Heart left ventricle (tissue), 16 donors: ENCODE measurements at regions not wholly inside any gene's neighbourhood (a gene's known extent, or its start where the extent isn't known, plus 50 kb on each side); places are given as distances from the start of the nearest gene placed in this dataset.
"Not testable (repeated sequence)": the region's sequence is repeated elsewhere in the genome, so short reads cannot be mapped to it uniquely, and the experiment has no call there.

Experiments used
- ATAC-seq, 4 donors: fragments of 200-7000 bp; cut with Tn5 transposase; one replicate each; pipeline ENCODE4 v1.9.1; 2020 to 2022; ENCODE audit warnings: moderate library complexity in 4 of 4, mild to moderate bottlenecking in 3 of 4, moderate number of reproducible peaks in 1 of 4
- DNase-seq, 5 donors: peaks; one replicate each; pipeline ENCODE4 v3.0.0-alpha.2; 2020
- H3K27ac ChIP-seq, 12 donors: fragments of 200-600 bp; sonication (generic) in 4 of 12; one replicate each; pipeline versions ENCODE4 v1.5.0 to v1.8.0; 2016 to 2022; ENCODE audit warnings: mild to moderate bottlenecking in 2 of 12
- H3K27me3 ChIP-seq, 9 donors: fragments of 200-600 bp; sonication (generic) in 2 of 9; one replicate each; pipeline versions ENCODE4 v1.5.1 to v1.8.0; 2016 to 2022; ENCODE audit warnings: mild to moderate bottlenecking in 3 of 9
- H3K36me3 ChIP-seq, 9 donors: fragments of 200-600 bp; sonication (generic) in 2 of 9; one replicate each; pipeline versions ENCODE4 v1.5.0 to v1.8.0; 2018 to 2022; ENCODE audit warnings: mild to moderate bottlenecking in 2 of 9
- H3K4me1 ChIP-seq, 12 donors: fragments of 200-600 bp; sonication (generic) in 4 of 12; one replicate each; pipeline versions ENCODE4 v1.5.0 to v1.8.0; 2016 to 2022; ENCODE audit warnings: mild to moderate bottlenecking in 3 of 12
- H3K4me3 ChIP-seq, 12 donors: fragments of 200-600 bp; sonication (generic) in 4 of 12; one replicate each; pipeline versions ENCODE4 v1.5.0 to v1.8.0; 2017 to 2022; ENCODE audit warnings: mild to moderate bottlenecking in 9 of 12, moderate library complexity in 4 of 12
- H3K9me3 ChIP-seq, 12 donors: fragments of 200-600 bp; sonication (generic) in 4 of 12; one replicate each; pipeline versions ENCODE4 v1.5.0 to v1.8.0; 2016 to 2022; ENCODE audit warnings: mild to moderate bottlenecking in 1 of 12
- CTCF ChIP-seq, 12 donors: fragments of 200-600 bp; sonication (generic) in 4 of 12; IDR thresholded peaks; one replicate each; pipeline versions ENCODE4 v1.5.0 to v1.8.0; 2018 to 2022; ENCODE audit warnings: antibody characterized with exemption in 12 of 12, mild to moderate bottlenecking in 5 of 12
- POLR2A ChIP-seq, 2 donors: fragments of 450-650 bp; IDR thresholded peaks; one replicate each; pipeline ENCODE4 v1.6.1; 2017; ENCODE audit warnings: antibody characterized with exemption in 2 of 2, mild to moderate bottlenecking in 2 of 2, moderate library complexity in 2 of 2
- WGBS, 4 donors: extraction: QIAGEN DNeasy Blood & Tissue Kit in 2 of 4; methylation state at CpG; one replicate each; pipeline versions ENCODE4 v1.1.5 to v1.1.7; 2013 to 2018; 5-methylcytosine and 5-hydroxymethylcytosine counted together
- intact Hi-C, 10 donors: fragments of 100-400 bp; cut with DNase I; formaldehyde crosslinking; loops; one replicate each; pipeline versions ENCODE4 v1.11.1 to v1.14.2; 2022
- donor health status: ischemic (EF 13 %, LVEDD 7.1; RV severe dilation, severe dysfunction).
- donor health status: healthy with polysubstance abuse.
- donor health status: DM: no; HTN: yes; CAD: no.
- donor health status: DM: no; HTN: no; CAD: no.
- donor health status: ischemic (EF 25% LVEDD 6.9; RV normal size, moderate dysfunction).
- donor health status: ischemic (EF 25% LVEDD 5.7; RV mildly dilated, moderate dysfunction).
- donor health status: healthy.
- donor health status: DM: yes; HTN: yes; CAD: no.
- donor health status: ischemic (EF 35%, LVEDD 5.7; RV mildly dilated, moderate dysfunction).
- donor health status: nonischemic (EF 11% LVEDD 7.7; RV severe dilation, severe dysfunction).
- donor health status: DM: yes; HTN: yes; CAD: no.
- donor health status: PGD.
- donor health status: ischemic (EF 29% LVEDD 5.4; RV normal size, mild dysfunction).
- donor health status: nonischemic (EF 23%, LVEDD 6.1; RV moderate dilation, normal function).

DNA sequence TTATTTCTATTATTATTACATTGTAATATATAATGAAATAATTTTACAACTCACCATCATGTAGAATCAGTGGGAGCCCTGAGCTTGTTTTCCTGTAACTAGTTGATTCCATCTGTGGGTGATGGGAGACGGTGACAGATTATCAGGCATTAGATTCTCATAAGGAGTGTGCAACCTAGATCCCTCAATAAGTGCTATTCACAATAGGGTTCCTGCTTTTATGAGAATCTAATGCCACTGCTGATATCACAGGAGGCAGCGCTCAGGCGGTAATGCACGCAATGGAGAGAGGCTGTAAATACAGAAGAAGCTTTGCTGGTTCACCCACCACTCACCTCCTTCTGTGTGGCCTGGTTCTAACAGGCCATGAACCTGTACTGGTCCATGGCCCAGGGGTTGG, 178.6 kb downstream of the ACTRT1 start:
- Histone ChIP-seq H3K27ac (no peak overlapping the region), H3K36me3 (no peaks in the 10 kb centered on the region), H3K4me3 (no peak overlapping the region), H3K27me3 (no peaks in the 10 kb centered on the region), H3K4me1 (no peaks in the 10 kb centered on the region), H3K9me3 (no peaks in the 10 kb centered on the region)
- intact Hi-C loops, result no loop called here
- no peak for ATAC-seq
- TF ChIP-seq POLR2A (IDR thresholded peaks at IDR 0.05) (no peak), CTCF (IDR thresholded peaks at IDR 0.05) (no peak)
- DNase-seq, result no peak
- 80 to 93% (median 91%) methylated on average over 4 of the region's 4 CpGs for WGBS, 4 donors

DNA sequence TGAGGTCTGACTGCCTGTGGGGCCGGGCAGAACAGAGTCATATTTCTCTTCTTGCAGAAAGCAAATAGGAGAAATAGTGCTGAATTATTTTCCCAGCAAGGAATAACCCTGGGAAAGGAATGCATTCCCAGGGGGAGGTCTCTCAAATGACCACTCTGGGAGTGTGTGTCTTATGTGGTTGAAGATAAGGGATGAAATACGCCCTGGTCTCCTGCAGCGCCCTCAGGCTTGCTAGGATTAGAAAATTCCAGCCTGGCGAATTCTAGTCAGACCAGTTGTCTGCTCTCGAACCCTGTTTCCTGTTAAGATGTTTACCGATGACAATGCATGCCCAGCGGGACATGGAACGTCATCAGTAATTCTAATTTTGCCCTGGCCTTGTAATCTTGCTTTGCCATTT, 185.3 kb downstream of the ACTRT1 start:
- ATAC-seq, H3K27me3 ChIP-seq, H3K4me3 ChIP-seq, H3K27ac ChIP-seq, intact Hi-C loops, H3K36me3 ChIP-seq, DNase-seq, H3K4me1 ChIP-seq: not testable (repeated sequence)
- WGBS, 4 donors, result 75 to 84% (median 80%) methylated on average over 8 of the region's 8 CpGs
- H3K9me3 ChIP-seq, result peaks cover 0 to 21% (median 0%) of the 10 kb centered on the region in 12 donors

GRCh38 chrX:127861611-127862010, 190.6 kb downstream of the ACTRT1 start:
- intact Hi-C loops, result no loop called here
- H3K36me3 ChIP-seq, result no peaks in the 10 kb centered on the region
- 59 to 81% (median 77%) methylated on average over 2 of the region's 2 CpGs for WGBS, 4 donors

More at GRCh38 chrX:127861611-127862010, 190.6 kb downstream of the ACTRT1 start:
- H3K4me3 ChIP-seq, result no peak overlapping the region
- H3K27me3 ChIP-seq, result no peaks in the 10 kb centered on the region
- ATAC-seq (no peak), DNase-seq (no peak)
- no peak overlapping the region for H3K27ac ChIP-seq
- TF ChIP-seq CTCF (IDR thresholded peaks at IDR 0.05) (no peak), POLR2A (IDR thresholded peaks at IDR 0.05) (no peak)
- H3K4me1 ChIP-seq, result no peaks in the 10 kb centered on the region
- H3K9me3 ChIP-seq, result peaks cover 0 to 8% (median 0%) of the 10 kb centered on the region in 12 donors
